ENCODE measurements at regions not wholly inside any gene's neighbourhood (a gene's known extent, or its start where the extent isn't known, plus 50 kb on each side); places are given as distances from the start of the nearest gene placed in this dataset.
A peak's percentile ranks its signal among the peaks of the same experiment; 100 is the strongest.

GRCh38 chr3:5270666-5271371 lies 83.3 kb downstream of the EDEM1 start:
- no peak for DNase-seq

- DNase-seq: no peak
These were observed 83.8 kb downstream of the EDEM1 start for GRCh38 chr3:5271372-5271683.

GRCh38 chr3:5272387-5272786 lies 84.9 kb downstream of the EDEM1 start:
- DNase-seq: no peak

GRCh38 chr3:5274091-5274490 lies 86.6 kb downstream of the EDEM1 start:
- DNase-seq: no peak

- no peak for DNase-seq
These were observed 88.0 kb downstream of the EDEM1 start for GRCh38 chr3:5275529-5275928.

- no peak for DNase-seq
These were observed 89.4 kb downstream of the EDEM1 start for GRCh38 chr3:5276934-5277333.

GRCh38 chr3:5277612-5278236 lies 90.2 kb downstream of the EDEM1 start:
- no peak for DNase-seq

- DNase-seq: no peak
These were observed 91.2 kb downstream of the EDEM1 start for GRCh38 chr3:5278666-5279065.

- no peak for DNase-seq
These were observed 95.2 kb downstream of the EDEM1 start for GRCh38 chr3:5282703-5283102.

GRCh38 chr3:5285439-5285838 lies 97.9 kb downstream of the EDEM1 start:
- DNase-seq: no peak

- DNase-seq: no peak
These were observed 103.4 kb downstream of the EDEM1 start for GRCh38 chr3:5290915-5291314.

- DNase-seq: no peak
These were observed 105.0 kb downstream of the EDEM1 start for GRCh38 chr3:5292512-5292911.

GRCh38 chr3:5293207-5293606 lies 105.7 kb downstream of the EDEM1 start:
- no peak for DNase-seq

GRCh38 chr3:5294356-5294755 lies 106.8 kb downstream of the EDEM1 start:
- DNase-seq: no peak

GRCh38 chr3:5295191-5295690 lies 107.7 kb downstream of the EDEM1 start:
- DNase-seq: no peak

GRCh38 chr3:5296362-5296761 lies 108.9 kb downstream of the EDEM1 start:
- DNase-seq: no peak

- no peak for DNase-seq
These were observed 110.4 kb downstream of the EDEM1 start for GRCh38 chr3:5297895-5298294.

- no peak for DNase-seq
These were observed 110.9 kb downstream of the EDEM1 start for GRCh38 chr3:5298453-5298852.

- no peak for DNase-seq
These were observed 111.7 kb downstream of the EDEM1 start for GRCh38 chr3:5299161-5299560.

- no peak for DNase-seq
These were observed 113.1 kb downstream of the EDEM1 start for GRCh38 chr3:5300638-5301037.

- peak in 1 of 51 donors; percentile 19 for DNase-seq
These were observed 114.3 kb downstream of the EDEM1 start for GRCh38 chr3:5301651-5302297.

- DNase-seq: no peak
These were observed 115.2 kb downstream of the EDEM1 start for GRCh38 chr3:5302661-5303060.

GRCh38 chr3:5304188-5304587 lies 116.7 kb downstream of the EDEM1 start:
- no peak for DNase-seq

Measured in hypothalamus (tissue), 51 donors.